ENCODE measurements at regions not wholly inside any gene's neighbourhood (a gene's known extent, or its start where the extent isn't known, plus 50 kb on each side); places are given as distances from the start of the nearest gene placed in this dataset.
"Not testable (repeated sequence)": the region's sequence is repeated elsewhere in the genome, so short reads cannot be mapped to it uniquely, and the experiment has no call there.

GRCh38 chr21:17128132-17128531 lies 384.7 kb upstream of the CXADR start:
- peaks cover 6% of the 10 kb centered on the region for H3K27me3 Mint-ChIP-seq (ENCODE audit: insufficient read depth, unreplicated experiment)
- H3K27ac Mint-ChIP-seq (ENCODE audit: unreplicated experiment): no peak overlapping the region
- BruUV-seq (replicated peaks): no TSS peak
- H3K4me3 Mint-ChIP-seq (ENCODE audit: unreplicated experiment): no peak overlapping the region
- H3K27me3 ChIP-seq (replicated peaks; ENCODE audit: control insufficient read depth, insufficient read depth, low read length): no peaks in the 10 kb centered on the region
- H3K36me3 Mint-ChIP-seq (ENCODE audit: insufficient read depth, unreplicated experiment): no peaks in the 10 kb centered on the region
- no peaks in the 10 kb centered on the region for H3K9me3 ChIP-seq
- H3K4me3 ChIP-seq (ENCODE audit: low read depth, low read length): no peak overlapping the region
- H3K4me1 ChIP-seq: no peaks in the 10 kb centered on the region
- intact Hi-C loops (cut with micrococcal nuclease; ENCODE audit: unreplicated experiment): no loop called here
- no peak for DNase-seq
- POLR2A ChIA-PET: no interaction called here
- no peaks in the 10 kb centered on the region for H3K4me1 Mint-ChIP-seq (ENCODE audit: low read depth, unreplicated experiment)
- TF ChIP-seq CTCF (IDR thresholded peaks at IDR 0.05; ENCODE audit: insufficient read depth in 1 of 2, low read depth in 1 of 2, low read length in 1 of 2, severe bottlenecking in 1 of 2, unreplicated experiment in 1 of 2): no peak
- no peaks in the 10 kb centered on the region for H3K36me3 ChIP-seq (ENCODE audit: control insufficient read depth, insufficient read depth, low read length)
- CTCF ChIA-PET: no interaction called here
- H3K9me3 Mint-ChIP-seq (ENCODE audit: unreplicated experiment): no peaks in the 10 kb centered on the region

- H3K27me3 ChIP-seq (replicated peaks; ENCODE audit: control insufficient read depth, insufficient read depth, low read length); H3K27me3 Mint-ChIP-seq (ENCODE audit: insufficient read depth, unreplicated experiment); H3K9me3 Mint-ChIP-seq (ENCODE audit: unreplicated experiment); H3K4me3 Mint-ChIP-seq (ENCODE audit: unreplicated experiment); POLR2A ChIA-PET; H3K36me3 Mint-ChIP-seq (ENCODE audit: insufficient read depth, unreplicated experiment); H3K4me1 ChIP-seq; H3K27ac Mint-ChIP-seq (ENCODE audit: unreplicated experiment); H3K4me3 ChIP-seq (ENCODE audit: low read depth, low read length); H3K36me3 ChIP-seq (ENCODE audit: control insufficient read depth, insufficient read depth, low read length); CTCF ChIA-PET; intact Hi-C loops (cut with micrococcal nuclease; ENCODE audit: unreplicated experiment); BruUV-seq (replicated peaks); H3K4me1 Mint-ChIP-seq (ENCODE audit: low read depth, unreplicated experiment); H3K9me3 ChIP-seq; DNase-seq: not testable (repeated sequence)
Observed at GRCh38 chr21:17139159-17139558, 373.7 kb upstream of the CXADR start.

GRCh38 chr21:17139696-17140095 lies 373.1 kb upstream of the CXADR start:
- intact Hi-C loops (cut with micrococcal nuclease; ENCODE audit: unreplicated experiment): no loop called here
- H3K4me3 Mint-ChIP-seq (ENCODE audit: unreplicated experiment): peak overlapping the region; percentile 3
- H3K9me3 ChIP-seq: no peaks in the 10 kb centered on the region; the same call in 1 of the 2 replicates
- peaks cover 10% of the 10 kb centered on the region for H3K27me3 Mint-ChIP-seq (ENCODE audit: insufficient read depth, unreplicated experiment)
- no peak overlapping the region for H3K4me3 ChIP-seq (ENCODE audit: low read depth, low read length)
- H3K4me1 Mint-ChIP-seq (ENCODE audit: low read depth, unreplicated experiment): no peaks in the 10 kb centered on the region
- no peaks in the 10 kb centered on the region for H3K27me3 ChIP-seq (replicated peaks; ENCODE audit: control insufficient read depth, insufficient read depth, low read length)
- POLR2A ChIA-PET: no interaction called here
- H3K9me3 Mint-ChIP-seq (ENCODE audit: unreplicated experiment): no peaks in the 10 kb centered on the region
- H3K27ac Mint-ChIP-seq (ENCODE audit: unreplicated experiment): no peak overlapping the region
- TF ChIP-seq CTCF (IDR thresholded peaks at IDR 0.05; ENCODE audit: insufficient read depth in 1 of 2, low read depth in 1 of 2, low read length in 1 of 2, severe bottlenecking in 1 of 2, unreplicated experiment in 1 of 2): no peak
- no peaks in the 10 kb centered on the region for H3K36me3 Mint-ChIP-seq (ENCODE audit: insufficient read depth, unreplicated experiment)
- CTCF ChIA-PET: no interaction called here
- no peak for DNase-seq
- 0 out of 2 replicates have a peak, but pooled peaks cover 5% of the 10 kb centered on the region for H3K4me1 ChIP-seq
- no peaks in the 10 kb centered on the region for H3K36me3 ChIP-seq (ENCODE audit: control insufficient read depth, insufficient read depth, low read length)
- BruUV-seq (replicated peaks): no TSS peak

GRCh38 chr21:17146426-17146825 lies 366.4 kb upstream of the CXADR start:
- POLR2A ChIA-PET: no interaction called here
- DNase-seq: no peak
- Mint-ChIP-seq H3K4me3 (ENCODE audit: unreplicated experiment) (no peak overlapping the region), H3K27ac (ENCODE audit: unreplicated experiment) (no peak overlapping the region), H3K4me1 (ENCODE audit: low read depth, unreplicated experiment) (no peaks in the 10 kb centered on the region), H3K36me3 (ENCODE audit: insufficient read depth, unreplicated experiment) (no peaks in the 10 kb centered on the region), H3K27me3 (ENCODE audit: insufficient read depth, unreplicated experiment) (peaks cover 20% of the 10 kb centered on the region), H3K9me3 (ENCODE audit: unreplicated experiment) (no peaks in the 10 kb centered on the region)
- CTCF ChIA-PET: no interaction called here
- H3K36me3 ChIP-seq (ENCODE audit: control insufficient read depth, insufficient read depth, low read length): no peaks in the 10 kb centered on the region
- H3K4me3 ChIP-seq (ENCODE audit: low read depth, low read length): no peak overlapping the region
- no peaks in the 10 kb centered on the region; the same call in 1 of the 2 replicates for H3K9me3 ChIP-seq
- no peaks in the 10 kb centered on the region for H3K27me3 ChIP-seq (replicated peaks; ENCODE audit: control insufficient read depth, insufficient read depth, low read length)
- no TSS peak for BruUV-seq (replicated peaks)
- intact Hi-C loops (cut with micrococcal nuclease; ENCODE audit: unreplicated experiment): loop anchor here (2.0 kb wide), 1 partner anchor 204 kb away; no protein-coding TSS in a partner anchor
- TF ChIP-seq CTCF (IDR thresholded peaks at IDR 0.05; ENCODE audit: insufficient read depth in 1 of 2, low read depth in 1 of 2, low read length in 1 of 2, severe bottlenecking in 1 of 2, unreplicated experiment in 1 of 2): no peak
- H3K4me1 ChIP-seq: no peaks in the 10 kb centered on the region
